ENCODE measurements at regions not wholly inside any gene's neighbourhood (a gene's known extent, or its start where the extent isn't known, plus 50 kb on each side); places are given as distances from the start of the nearest gene placed in this dataset.

DNA sequence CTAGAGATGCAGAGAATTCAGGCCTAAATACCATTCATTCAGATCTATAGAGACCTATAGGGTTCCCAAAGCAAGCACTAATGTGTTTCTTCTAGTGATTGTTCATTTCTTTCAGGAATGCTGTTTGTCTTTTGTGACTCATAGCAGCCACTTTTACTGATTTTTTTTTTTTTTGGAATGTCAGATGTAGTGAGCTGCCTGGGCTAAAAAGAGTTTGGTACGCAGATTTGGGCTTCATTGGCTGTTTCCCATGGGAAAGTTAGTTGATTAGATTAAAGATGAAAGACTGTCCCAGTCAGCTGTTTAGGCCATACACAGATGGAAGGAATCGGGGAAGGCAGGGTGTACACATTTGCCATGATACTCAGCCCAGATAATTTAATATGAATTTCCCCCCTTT is 87.6 kb downstream of the CDC42EP3 start:
- 30 to 100% (median 80%) methylated on average over 1 to 2 of the region's 2 CpGs; no CpG with 5 or more reads in 3 of the 10 experiments for WGBS, 10 experiments
- Histone ChIP-seq H3K27ac (no peak overlapping the region), H3K4me1 (replicated peaks in 1 of 2) (peaks cover 0 to 2% of the 10 kb centered on the region in 2 donors), H3K4me3 (no peak overlapping the region)
- ATAC-seq (replicated peaks in 6 of 8): peak in 1 of 8 experiments; percentile 36
- in situ Hi-C loops (cut with MboI; ENCODE audit: low pct_unique_long_range_greater_than_20kb in 2 of 9, low sequenced_read_pairs in 9 of 9, unreplicated experiment in 9 of 9): no loop called here

- in situ Hi-C loops (cut with MboI; ENCODE audit: low pct_unique_long_range_greater_than_20kb in 2 of 9, low sequenced_read_pairs in 9 of 9, unreplicated experiment in 9 of 9): no loop called here
- ATAC-seq (replicated peaks in 6 of 8): peak in 4 of 8 experiments; percentile 9 to 65 (median 32)
- H3K4me1 ChIP-seq (replicated peaks in 1 of 2): peaks cover 0 to 2% of the 10 kb centered on the region in 2 donors
- no peak overlapping the region for H3K4me3 ChIP-seq
- H3K27ac ChIP-seq: no peak overlapping the region
- WGBS, 10 experiments: 0 to 81% (median 40%) methylated on average over 1 to 5 of the region's 5 CpGs; no CpG with 5 or more reads in 3 of the 10 experiments
These were observed 86.0 kb downstream of the CDC42EP3 start for GRCh38 chr2:37585295-37585908.

- 0 to 100% (median 55%) methylated on average over 1 to 6 of the region's 7 CpGs; no CpG with 5 or more reads in 2 of the 10 experiments for WGBS, 10 experiments
- H3K4me3 ChIP-seq: no peak overlapping the region
- in situ Hi-C loops (cut with MboI; ENCODE audit: low pct_unique_long_range_greater_than_20kb in 2 of 9, low sequenced_read_pairs in 9 of 9, unreplicated experiment in 9 of 9): no loop called here
- peak; percentile 29 to 82 (median 64) for ATAC-seq (replicated peaks in 6 of 8)
- H3K4me1 ChIP-seq (replicated peaks in 1 of 2): peaks cover 0 to 2% of the 10 kb centered on the region in 2 donors
- H3K27ac ChIP-seq: no peak overlapping the region
These were observed 85.3 kb downstream of the CDC42EP3 start for GRCh38 chr2:37585982-37586621.

GRCh38 chr2:37586663-37587317 is 84.7 kb downstream of the CDC42EP3 start:
- Histone ChIP-seq H3K4me1 (replicated peaks in 1 of 2) (peaks cover 0 to 2% of the 10 kb centered on the region in 2 donors), H3K27ac (no peak overlapping the region), H3K4me3 (no peak overlapping the region)
- ATAC-seq (replicated peaks in 6 of 8): no peak
- 8 to 100% (median 36%) methylated on average over 1 to 3 of the region's 3 CpGs; no CpG with 5 or more reads in 3 of the 10 experiments for WGBS, 10 experiments
- in situ Hi-C loops (cut with MboI; ENCODE audit: low pct_unique_long_range_greater_than_20kb in 2 of 9, low sequenced_read_pairs in 9 of 9, unreplicated experiment in 9 of 9): no loop called here

- peaks cover 0 to under 1% of the 10 kb centered on the region in 2 donors for H3K4me1 ChIP-seq (replicated peaks in 1 of 2)
- in situ Hi-C loops (cut with MboI; ENCODE audit: low pct_unique_long_range_greater_than_20kb in 2 of 9, low sequenced_read_pairs in 9 of 9, unreplicated experiment in 9 of 9): no loop called here
- no peak overlapping the region for H3K27ac ChIP-seq
- WGBS, 10 experiments: 100% methylated on average over 1 to 2 of the region's 2 CpGs; no CpG with 5 or more reads in 6 of the 10 experiments
- ATAC-seq (replicated peaks in 6 of 8): no peak
- H3K4me3 ChIP-seq: no peak overlapping the region
These were observed 83.6 kb downstream of the CDC42EP3 start for GRCh38 chr2:37587817-37588216.

- WGBS, 10 experiments: 0 to 89% (median 73%) methylated on average over 1 to 6 of the region's 6 CpGs
- H3K4me1 ChIP-seq (replicated peaks in 1 of 2): no peaks in the 10 kb centered on the region
- H3K27ac ChIP-seq: no peak overlapping the region
- ATAC-seq (replicated peaks in 6 of 8): no peak
- in situ Hi-C loops (cut with MboI; ENCODE audit: low pct_unique_long_range_greater_than_20kb in 2 of 9, low sequenced_read_pairs in 9 of 9, unreplicated experiment in 9 of 9): no loop called here
- no peak overlapping the region for H3K4me3 ChIP-seq
These were observed 83.1 kb downstream of the CDC42EP3 start for GRCh38 chr2:37588316-37588777.

DNA sequence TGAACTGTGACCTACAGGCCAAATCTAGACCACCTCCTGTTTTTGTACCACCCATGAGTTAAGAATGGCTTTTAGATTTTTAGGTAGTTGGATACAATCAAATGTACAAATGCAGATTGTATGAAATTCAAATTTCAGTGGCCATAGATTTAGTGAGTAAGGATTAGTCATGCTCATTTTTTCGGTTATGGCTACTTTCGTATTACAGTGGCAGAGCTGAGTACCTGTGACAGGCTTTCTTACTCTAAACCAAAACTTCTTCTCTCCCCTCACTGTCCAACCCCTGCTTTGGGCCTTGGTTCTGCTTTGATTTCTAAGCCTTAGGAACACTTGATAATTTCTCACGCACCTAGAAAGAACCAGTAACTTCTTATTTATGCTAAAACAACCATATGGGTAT is 82.1 kb downstream of the CDC42EP3 start:
- in situ Hi-C loops (cut with MboI; ENCODE audit: low pct_unique_long_range_greater_than_20kb in 2 of 9, low sequenced_read_pairs in 9 of 9, unreplicated experiment in 9 of 9): no loop called here
- H3K4me3 ChIP-seq: no peak overlapping the region
- WGBS, 10 experiments: 0 to 100% (median 71%) methylated on average over 1 to 3 of the region's 3 CpGs; no CpG with 5 or more reads in 3 of the 10 experiments
- H3K4me1 ChIP-seq (replicated peaks in 1 of 2): no peaks in the 10 kb centered on the region
- H3K27ac ChIP-seq: no peak overlapping the region
- peak in 2 of 8 experiments; percentile 19 to 48 for ATAC-seq (replicated peaks in 6 of 8)

DNA sequence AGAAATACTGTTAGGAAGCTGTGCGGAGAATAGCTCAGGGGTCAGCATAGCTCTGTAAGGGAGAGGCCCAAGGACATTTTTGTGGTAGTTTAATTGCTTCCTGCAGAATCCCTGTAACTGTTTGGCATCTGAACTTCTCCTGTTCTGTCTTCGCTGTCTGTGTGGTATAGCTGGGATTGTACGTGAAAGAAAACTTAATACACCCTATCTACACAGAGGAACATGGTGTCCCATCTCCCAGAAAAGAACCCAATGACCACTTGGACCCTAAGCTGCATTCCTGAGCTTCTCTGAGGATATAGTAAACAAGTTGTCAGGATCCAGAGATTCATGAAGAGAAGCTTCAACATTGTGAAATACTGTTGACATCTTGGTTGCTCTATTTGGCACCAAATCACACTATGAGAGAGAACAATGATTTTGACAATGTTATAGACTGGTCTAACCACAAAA is 81.3 kb downstream of the CDC42EP3 start:
- H3K4me1 ChIP-seq (replicated peaks in 1 of 2): no peaks in the 10 kb centered on the region
- WGBS, 10 experiments: 4 to 100% (median 82%) methylated on average over 1 to 3 of the region's 3 CpGs; no CpG with 5 or more reads in 1 of the 10 experiments
- peak in 4 of 8 experiments; percentile 19 to 57 (median 26) for ATAC-seq (replicated peaks in 6 of 8)
- no peak overlapping the region for H3K27ac ChIP-seq
- in situ Hi-C loops (cut with MboI; ENCODE audit: low pct_unique_long_range_greater_than_20kb in 2 of 9, low sequenced_read_pairs in 9 of 9, unreplicated experiment in 9 of 9): no loop called here
- H3K4me3 ChIP-seq: no peak overlapping the region
